GM12874 (cell line): ENCODE measurements at regions not wholly inside any gene's neighbourhood (a gene's known extent, or its start where the extent isn't known, plus 50 kb on each side); places are given as distances from the start of the nearest gene placed in this dataset.

ENCODE experiments used
- CTCF ChIP-seq: IDR thresholded peaks from 2 replicates; pipeline ENCODE4 v1.5.1; 2011; ENCODE audit warnings: low read depth, mild to moderate bottlenecking, control low read depth, low read length, moderate library complexity; ENCODE audit not compliant: insufficient read depth

GRCh38 chr1:201715801-201716741 is 112.9 kb upstream of the IPO9 start:
- no peak for TF ChIP-seq CTCF

- no peak for TF ChIP-seq CTCF
These were observed 112.2 kb upstream of the IPO9 start for GRCh38 chr1:201716742-201717135.

- TF ChIP-seq CTCF, result no peak
These were observed 111.7 kb upstream of the IPO9 start for GRCh38 chr1:201717286-201717685.

GRCh38 chr1:201718346-201719202 is 110.4 kb upstream of the IPO9 start:
- no peak for TF ChIP-seq CTCF

- no peak for TF ChIP-seq CTCF
These were observed 109.0 kb upstream of the IPO9 start for GRCh38 chr1:201719812-201720521.

GRCh38 chr1:201720522-201720844 is 108.5 kb upstream of the IPO9 start:
- no peak for TF ChIP-seq CTCF
